ENCODE measurements at regions not wholly inside any gene's neighbourhood (a gene's known extent, or its start where the extent isn't known, plus 50 kb on each side); places are given as distances from the start of the nearest gene placed in this dataset.

DNA sequence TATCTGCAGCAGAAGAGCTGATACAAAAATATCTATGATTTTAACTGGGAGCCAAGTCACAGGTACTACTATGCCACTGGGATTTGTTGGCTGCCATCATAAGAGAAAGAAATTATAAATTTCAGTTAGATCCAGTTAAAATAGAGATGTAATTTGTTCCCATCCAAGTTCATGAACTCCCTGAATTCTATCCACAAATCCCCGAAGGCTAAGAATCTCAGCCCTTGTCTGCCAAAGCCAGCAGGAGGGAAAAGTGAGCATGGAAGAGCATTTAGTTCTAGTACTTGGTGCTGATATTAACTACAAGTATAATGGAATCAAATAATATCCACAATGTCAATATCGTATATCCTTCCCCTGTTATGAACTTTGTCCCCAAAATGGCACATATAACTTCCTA lies 801.1 kb upstream of the CXADR start:
- intact Hi-C loops (cut with micrococcal nuclease): no loop called here

DNA sequence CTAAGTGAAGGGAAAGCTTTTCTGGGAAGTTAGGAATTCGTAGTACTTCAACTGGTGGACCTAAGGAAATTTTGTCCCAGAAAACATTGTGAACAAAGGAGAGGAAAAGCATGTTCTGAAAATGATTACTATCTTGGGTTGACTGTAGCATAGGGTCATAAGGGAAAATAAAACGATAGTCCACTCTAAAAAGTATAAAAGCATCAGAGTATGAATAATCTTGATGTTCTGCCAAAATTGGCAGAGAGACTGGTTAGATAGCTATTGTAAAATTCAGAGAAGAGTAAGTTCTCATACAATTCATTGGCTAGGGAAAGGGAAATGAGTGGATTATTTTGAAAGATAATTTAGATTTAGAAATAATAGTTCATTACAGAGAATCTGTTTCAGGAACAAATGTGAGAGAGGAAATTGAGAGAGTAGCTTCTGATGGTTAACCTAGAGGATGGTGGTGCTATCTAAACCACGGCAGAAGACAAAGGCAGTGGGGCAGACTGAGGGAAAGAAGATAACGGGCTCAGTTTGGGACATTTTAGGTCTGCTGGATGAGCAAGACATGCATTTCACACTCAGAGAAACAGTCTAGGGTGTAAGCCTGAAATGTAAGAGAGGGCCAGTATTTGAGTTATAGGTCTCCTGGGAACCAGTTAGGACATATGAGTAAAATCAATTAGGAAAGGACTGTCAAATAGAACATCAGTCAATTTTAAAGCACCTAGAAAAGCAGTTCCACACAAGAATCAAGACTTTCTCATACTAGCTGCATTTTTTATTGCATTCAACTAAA lies 799.3 kb upstream of the CXADR start:
- intact Hi-C loops (cut with micrococcal nuclease): no loop called here

DNA sequence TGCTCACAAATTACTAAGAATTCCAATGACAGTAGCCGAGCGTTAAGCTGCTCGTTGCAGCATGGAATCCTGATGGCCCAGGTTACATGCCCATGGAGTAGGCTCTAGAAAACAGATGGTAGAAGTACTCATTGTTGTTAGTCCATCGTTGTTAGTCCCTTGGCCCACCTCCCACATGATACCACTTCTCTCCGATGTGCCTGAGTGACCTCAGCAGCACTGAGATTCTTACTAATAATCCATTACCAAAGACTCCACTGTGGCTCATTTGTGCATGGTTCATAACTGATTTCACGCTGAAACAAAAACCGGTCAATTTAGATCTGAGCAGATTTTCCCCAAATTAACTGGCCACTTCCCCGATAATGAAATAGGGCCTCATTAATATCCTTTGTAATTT lies 772.3 kb upstream of the CXADR start:
- intact Hi-C loops (cut with micrococcal nuclease): no loop called here

DNA sequence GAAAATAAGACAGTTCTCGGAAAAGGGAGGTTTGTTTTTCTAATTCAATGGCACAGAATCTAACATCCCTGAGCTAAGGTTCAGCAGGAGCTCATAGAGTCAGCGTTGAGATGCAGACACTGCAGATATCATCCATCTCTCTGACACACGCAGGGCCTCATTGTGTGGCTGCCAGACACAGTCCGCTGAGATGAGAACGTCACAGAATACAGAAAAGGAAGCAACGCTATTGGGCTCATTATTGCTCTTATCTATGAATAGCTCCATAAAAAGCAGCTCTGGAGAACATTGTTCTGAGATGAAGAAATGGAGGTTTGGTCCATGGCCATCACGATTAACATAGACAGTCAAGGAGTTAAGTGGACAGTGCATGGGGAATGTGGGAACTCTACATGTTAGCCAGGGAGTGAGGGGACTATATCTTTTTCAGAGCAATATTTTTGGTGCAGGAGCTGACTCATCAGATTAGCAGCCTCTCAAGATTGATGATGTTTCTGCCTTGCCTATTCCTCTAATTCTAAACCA lies 771.6 kb upstream of the CXADR start:
- intact Hi-C loops (cut with micrococcal nuclease): no loop called here

DNA sequence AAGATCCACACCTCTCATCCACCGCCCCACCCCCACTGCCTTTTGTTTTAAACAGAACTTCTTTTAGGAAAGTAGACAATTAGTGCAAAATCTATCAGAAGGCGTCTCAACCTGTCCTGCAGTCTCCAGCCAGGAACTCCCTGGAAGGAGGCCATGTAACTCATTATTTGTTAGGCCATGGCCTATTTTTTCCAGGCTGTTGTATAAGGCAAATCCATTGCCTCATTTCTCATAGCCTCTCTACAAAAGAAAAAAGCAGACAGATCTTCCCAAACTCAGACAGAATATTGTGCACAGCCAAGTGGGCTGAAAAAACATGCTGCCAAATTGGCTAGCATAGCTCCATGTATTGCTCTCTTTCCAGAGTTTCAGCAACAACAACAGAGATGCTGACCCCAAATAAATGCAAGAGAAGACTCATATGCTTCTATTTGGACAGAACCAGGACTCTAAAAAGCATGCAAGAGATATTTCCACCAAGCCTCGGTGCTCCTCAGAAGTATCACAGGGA lies 770.7 kb upstream of the CXADR start:
- intact Hi-C loops (cut with micrococcal nuclease): no loop called here

DNA sequence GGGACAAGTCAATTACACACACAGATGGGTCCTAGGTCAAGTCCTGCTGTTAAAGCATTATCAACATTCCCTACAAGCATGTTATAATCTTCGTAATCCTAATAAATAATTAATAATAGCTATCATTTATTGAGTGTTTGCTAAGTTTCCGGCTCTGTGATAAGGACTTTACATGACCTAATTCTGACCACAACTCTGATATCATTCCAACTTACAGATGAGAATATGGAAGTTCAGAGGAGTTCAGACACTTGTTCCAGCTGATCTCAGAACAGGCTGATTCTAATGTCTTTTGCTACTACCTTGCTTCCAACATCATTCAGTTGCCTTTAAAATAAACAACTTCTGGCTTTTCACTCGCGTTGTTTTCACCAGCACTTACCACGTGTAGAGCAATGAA lies 770.1 kb upstream of the CXADR start:
- intact Hi-C loops (cut with micrococcal nuclease): no loop called here

DNA sequence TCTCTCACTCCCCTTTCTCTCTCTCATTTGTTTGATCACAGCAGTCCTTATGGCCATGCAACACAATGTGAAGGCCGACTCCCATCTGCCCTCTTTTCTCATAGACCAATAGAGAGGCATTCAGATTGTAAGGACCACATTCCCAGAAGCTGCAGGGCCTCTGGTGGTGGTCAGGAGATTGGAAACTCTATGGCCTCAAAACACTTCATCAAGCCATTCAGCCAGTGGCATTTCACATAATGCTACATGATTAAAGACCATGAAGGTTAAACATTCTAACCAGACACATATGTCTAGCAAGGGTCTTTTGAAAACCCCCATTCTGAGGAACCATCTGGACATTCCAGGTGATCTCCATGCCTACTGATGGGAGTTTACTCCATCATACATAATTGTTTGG lies 769.5 kb upstream of the CXADR start:
- intact Hi-C loops (cut with micrococcal nuclease): no loop called here

DNA sequence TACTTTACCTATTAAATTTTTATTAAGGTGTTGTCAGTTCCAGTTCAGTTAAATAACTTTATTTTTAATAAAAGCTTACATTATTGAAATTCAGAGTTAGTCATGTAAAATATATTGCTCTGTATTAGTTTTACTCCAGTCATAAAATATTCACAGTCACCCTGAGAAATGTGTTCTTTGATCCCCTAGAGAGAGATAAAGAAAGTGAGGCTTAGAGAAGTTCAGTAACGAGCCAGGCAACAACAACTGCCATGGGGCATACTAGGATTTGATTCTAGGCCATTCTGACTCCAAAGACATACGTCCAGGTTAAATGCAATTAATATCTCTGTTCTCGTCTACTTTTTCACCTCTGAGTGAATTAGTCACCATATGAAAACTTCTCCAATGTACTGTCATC lies 761.9 kb upstream of the CXADR start:
- intact Hi-C loops (cut with micrococcal nuclease): loop anchor here (10.0 kb wide), 1 partner anchor 64 kb away; no protein-coding TSS in a partner anchor

DNA sequence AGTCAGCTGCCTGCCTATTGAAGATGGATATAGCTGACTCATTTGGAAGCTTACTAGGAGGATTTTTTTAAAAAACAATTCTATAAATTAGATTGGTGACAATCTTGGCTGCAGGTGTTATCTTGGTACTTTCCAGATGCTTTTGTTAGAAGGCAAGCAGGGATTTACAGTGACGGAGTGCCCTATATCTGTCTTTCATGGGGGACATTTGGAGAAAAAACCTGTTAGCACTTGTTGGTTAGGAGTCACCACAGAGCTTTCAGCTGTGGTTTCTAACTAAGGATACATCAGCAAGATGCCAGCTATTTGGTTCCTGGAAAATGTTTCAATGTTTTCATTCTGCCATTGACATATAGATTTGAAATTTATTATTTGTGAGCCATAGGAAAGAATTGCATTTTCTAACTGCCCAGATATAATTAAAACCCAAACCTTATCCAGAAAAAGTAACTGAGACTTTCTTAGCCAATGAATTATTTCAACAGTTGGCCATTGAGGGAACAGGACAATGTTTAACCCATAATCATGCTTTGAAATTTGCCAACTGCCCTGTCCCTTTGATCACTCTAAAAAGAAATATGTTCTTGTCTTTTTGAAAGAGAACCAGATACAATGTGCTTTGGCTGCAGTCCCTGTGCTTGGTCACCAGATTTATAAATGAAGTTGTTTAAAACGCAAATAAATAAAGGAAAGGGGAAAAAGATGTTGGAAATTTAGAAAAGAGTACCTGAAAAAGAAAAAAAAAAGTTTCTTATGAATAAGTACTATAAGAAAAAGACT lies 761.0 kb upstream of the CXADR start:
- intact Hi-C loops (cut with micrococcal nuclease): loop anchor here (10.0 kb wide), 1 partner anchor 63 kb away; no protein-coding TSS in a partner anchor

DNA sequence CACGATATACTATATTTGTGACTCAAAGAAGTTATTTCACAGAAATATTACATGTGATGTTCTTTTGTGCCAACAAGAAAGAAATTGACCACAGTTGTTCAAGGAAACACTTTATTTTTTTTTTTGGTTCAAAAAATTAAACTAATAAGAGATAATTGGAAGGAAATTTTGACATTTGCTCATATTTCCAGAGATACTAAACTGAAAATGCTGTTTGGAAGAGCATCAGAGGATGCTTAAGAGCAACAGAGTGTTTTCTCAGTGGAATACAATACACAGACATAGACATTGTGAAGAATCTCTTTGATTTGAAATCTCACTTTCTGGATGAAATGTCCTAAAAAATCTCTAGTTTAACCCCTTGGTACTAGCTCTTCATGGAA lies 760.4 kb upstream of the CXADR start:
- intact Hi-C loops (cut with micrococcal nuclease): loop anchor here (10.0 kb wide), 1 partner anchor 62 kb away; no protein-coding TSS in a partner anchor

DNA sequence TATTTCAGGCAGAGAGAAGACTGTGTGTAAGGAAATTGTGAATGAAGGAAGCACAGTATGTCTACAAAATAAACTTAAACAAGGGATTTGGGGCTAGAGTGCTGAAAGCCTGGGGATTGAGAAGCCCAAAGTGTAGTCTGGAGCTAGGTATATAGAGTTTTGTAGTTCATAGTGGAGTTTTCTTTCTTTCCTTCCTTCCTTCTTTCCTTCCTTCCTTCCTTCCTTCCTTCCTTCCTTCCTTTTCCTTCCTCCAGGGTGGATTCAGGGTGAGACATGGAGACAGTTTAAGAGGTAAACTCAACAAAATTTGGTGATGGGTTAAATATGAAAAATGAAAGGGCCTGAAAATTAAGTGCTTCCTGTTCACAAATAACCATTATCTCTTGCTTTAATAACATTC lies 757.8 kb upstream of the CXADR start:
- intact Hi-C loops (cut with micrococcal nuclease): loop anchor here (10.0 kb wide), 1 partner anchor 60 kb away; no protein-coding TSS in a partner anchor

DNA sequence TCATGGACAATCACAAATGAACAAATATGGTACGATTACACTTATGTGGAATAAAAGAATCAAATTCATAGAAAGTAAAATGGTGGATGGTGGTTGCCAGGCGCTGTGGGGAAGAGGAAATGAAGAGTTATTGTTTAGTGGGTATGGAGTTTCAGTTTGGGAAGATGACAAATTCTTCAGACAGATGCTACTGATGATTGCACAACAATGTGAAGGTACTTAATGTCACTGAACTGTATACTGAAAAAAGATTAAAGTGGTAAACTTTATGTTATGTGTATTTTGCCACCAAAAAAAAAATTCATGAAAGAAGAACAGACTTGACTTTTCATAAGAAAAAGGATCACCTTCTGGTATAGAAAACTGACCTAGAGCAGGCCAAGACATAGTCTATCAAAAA lies 745.6 kb upstream of the CXADR start:
- intact Hi-C loops (cut with micrococcal nuclease): no loop called here

DNA sequence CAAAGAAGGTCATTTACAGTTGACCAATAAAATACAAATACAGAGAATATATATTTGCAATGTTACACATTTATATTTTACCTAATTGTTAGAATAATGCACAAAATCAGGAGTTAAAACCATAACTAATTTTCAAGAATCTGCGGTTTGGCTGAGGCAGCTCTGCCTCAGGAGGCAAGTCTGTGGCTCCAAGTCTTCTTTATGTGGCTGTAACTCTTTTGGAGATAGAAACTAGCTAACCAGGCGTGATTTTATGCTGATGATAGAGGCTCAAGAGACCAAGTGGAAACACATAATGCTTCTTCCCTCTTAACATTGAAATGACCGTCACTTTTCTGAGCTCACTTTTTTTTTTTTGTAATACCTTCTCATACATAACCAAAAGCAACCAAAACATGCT lies 744.7 kb upstream of the CXADR start:
- intact Hi-C loops (cut with micrococcal nuclease): no loop called here

DNA sequence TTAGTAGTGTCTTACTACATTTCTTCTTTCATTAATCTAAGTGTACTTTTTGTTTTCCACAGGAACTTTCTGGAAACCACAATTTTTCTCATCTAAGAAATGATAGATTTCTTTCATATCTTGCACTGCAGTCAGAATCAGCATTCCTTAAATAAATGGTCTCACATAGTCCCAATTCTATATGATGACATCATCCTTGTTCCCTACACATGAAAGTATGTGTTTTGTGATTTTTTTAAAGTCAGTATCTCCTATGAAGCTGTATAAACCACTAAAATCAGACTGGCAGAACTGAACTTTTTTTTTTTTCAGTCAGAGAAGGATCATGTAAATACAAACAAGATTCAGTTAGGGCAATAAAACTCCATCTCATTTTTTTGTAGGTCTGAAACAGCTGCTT lies 742.6 kb upstream of the CXADR start:
- intact Hi-C loops (cut with micrococcal nuclease): no loop called here

DNA sequence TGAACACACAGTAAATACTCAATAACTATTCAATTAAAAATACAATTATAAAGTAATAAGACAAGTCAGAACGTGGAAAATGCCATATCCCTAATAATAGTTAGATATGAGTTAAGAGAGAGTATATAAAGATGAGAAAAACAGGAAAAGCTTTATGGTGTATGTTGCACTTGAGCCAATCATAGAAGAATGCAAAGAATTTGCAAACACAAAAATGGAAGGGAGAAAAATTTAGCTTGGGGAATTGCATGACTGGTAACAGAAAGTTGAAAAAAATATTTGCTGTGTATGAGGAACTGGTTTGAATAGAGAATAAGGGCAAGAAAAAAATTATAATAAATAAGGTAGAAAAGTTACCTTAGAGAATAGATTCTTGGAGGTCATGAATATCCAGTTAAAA lies 739.6 kb upstream of the CXADR start:
- intact Hi-C loops (cut with micrococcal nuclease): no loop called here

DNA sequence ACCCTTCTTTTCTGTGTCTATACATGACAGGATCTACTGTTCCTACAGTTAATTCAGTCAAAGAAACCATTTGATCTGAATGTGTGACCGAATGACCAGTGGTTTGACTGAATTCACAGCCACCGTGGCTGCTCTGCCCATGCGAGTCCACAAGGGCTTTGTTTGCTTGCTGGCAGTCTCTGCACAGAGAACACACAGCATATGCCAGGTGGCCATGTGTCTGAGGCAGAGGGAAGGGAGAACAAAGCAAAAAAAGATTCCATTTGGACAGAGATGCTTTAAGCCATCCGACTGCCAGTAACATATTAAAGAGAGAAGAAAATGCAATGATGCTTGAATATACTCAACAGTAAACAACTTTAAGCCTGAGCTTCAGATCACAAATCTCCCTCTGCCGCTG lies 737.8 kb upstream of the CXADR start:
- intact Hi-C loops (cut with micrococcal nuclease): no loop called here

DNA sequence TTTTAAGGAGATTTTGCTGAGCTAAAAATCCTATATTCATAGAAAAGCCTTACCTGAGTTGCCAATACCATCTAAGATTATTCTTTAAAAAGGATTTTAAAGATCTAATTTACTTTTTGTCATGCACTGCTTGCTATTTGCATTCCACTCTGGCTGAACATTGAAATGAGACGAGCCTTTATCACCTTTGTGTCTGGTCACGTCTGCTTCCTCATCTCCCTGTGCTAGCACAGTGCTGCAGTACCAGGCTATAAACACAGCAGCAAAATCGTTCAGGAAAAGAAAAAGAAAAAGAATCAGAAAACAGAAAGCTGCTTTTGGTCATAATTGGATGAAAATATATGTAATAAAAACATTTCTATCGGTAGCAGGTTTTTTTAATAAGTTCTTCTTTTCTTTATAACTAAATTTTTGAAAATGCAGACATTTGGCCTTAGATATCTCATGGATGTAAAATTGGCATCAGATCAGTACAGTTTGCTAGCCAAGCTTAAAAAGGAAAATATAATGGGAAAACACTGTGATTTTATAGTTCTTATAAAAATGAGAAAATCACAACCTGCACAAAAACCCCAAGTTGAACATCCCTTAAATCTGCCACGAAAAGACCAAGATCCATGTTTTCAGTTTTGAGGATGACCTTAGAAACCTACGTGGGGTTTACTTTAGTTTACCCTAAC lies 735.7 kb upstream of the CXADR start:
- intact Hi-C loops (cut with micrococcal nuclease): no loop called here

DNA sequence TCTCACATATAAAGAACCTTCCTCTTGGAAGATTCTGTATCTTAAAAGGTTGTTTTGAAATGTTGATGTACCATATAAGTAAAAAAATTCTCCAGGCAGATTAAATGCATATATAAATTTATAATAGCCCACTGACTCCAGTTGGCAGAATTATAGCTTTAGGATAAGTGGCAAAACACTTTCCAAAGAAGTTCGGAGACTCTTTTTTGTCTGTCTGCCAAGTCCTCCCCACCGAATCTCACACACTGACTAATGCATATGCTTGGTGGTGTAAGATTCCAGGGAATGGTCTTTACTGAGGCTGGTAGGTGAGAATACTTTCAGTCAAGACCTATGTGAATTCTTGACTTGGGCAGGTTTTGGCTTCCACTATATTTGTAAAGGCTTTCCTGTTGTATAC lies 724.3 kb upstream of the CXADR start:
- intact Hi-C loops (cut with micrococcal nuclease): no loop called here

DNA sequence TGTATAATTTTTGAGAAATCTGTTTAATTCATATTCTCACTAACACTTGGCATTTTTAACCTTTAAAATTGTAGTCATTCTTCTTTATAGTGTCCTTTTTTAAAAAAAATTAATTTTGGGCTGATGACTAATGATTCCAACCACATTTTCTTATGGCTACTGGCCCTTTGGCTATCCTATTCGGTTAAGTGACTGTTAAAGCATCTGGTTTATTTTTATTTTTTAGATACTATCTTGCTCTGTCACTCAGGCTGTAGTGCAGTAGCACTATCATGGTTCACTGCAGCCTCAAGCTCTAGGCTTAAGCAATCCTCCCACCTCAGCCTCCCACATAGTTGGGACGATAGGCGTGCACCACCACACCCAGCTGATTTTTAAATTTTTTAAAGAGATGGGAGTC lies 723.2 kb upstream of the CXADR start:
- intact Hi-C loops (cut with micrococcal nuclease): no loop called here

DNA sequence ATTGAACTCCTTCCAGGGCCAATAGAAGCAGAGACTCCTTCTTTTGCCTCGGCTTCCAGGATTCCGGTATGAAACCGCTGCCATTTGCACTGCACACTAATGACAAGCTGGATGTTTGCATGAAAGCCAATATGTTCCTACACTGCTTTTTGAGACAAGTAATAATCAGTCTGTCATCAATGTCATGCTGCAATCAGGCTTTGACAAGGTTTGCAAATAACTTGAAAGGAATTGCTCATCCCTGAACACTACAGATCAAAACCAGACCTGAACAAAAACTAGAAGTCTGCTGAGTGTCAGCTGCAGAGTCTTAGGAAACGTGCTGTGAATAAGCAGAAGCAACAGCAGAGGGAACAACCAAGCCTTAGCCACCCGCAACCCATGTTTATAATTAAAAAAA lies 720.7 kb upstream of the CXADR start:
- intact Hi-C loops (cut with micrococcal nuclease): no loop called here

DNA sequence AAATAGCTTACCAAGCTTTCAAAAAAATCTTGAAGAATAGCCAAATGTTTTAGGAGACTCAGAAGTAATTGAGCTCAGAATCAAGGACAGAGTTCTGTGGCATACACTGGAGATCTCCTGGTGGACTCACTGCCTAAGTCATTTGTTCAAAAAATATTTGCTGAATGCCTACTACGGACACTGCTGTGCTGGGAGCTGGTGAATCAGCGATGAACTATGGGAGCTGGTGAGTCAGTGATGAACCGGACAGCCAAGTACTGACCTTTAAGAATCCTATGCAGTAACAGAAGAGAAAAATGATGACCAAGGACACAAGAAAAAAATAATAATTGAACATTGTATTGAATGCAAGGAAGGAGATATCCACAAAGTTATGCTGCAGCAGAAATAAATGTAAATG lies 717.9 kb upstream of the CXADR start:
- intact Hi-C loops (cut with micrococcal nuclease): no loop called here

DNA sequence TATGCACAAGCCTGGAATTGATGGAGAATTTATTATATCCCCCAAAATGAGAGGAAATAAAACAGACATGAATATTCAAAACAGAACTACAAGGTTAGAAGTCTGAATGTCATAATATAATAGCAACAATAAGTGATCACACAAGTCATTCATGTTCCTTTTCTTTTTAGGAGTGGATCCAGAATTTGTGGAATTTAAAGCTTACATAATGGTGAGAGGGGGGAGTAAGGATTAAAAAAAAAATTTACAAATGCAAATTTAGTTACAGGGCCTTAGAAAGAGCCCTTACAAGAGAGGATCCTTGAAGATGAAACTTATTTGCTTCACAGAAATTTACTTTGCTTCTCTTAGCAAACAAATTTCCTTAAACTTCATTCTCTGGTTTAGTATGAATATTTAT lies 716.1 kb upstream of the CXADR start:
- intact Hi-C loops (cut with micrococcal nuclease): no loop called here

All from T-helper 2 cell treated with Interferon-gamma antibody and Interleukin-4, amounts not matched to agents 100 ng/mL and 5 ng/mL, for 36 hours (primary cell).